Umbilical cord (tissue), 1 donor: ENCODE measurements at regions not wholly inside any gene's neighbourhood (a gene's known extent, or its start where the extent isn't known, plus 50 kb on each side); places are given as distances from the start of the nearest gene placed in this dataset.
A peak's percentile ranks its signal among the peaks of the same experiment; 100 is the strongest.
"Not testable (repeated sequence)": the region's sequence is repeated elsewhere in the genome, so short reads cannot be mapped to it uniquely, and the experiment has no call there.

ENCODE experiments used
- DNase-seq: peaks from one replicate; pipeline ENCODE4 v3.0.0-alpha.2; 2015; ENCODE audit warnings: low spot score

- DNase-seq: no peak
These were observed 243.5 kb upstream of the SDK2 start for GRCh38 chr17:73887739-73888138.

DNA sequence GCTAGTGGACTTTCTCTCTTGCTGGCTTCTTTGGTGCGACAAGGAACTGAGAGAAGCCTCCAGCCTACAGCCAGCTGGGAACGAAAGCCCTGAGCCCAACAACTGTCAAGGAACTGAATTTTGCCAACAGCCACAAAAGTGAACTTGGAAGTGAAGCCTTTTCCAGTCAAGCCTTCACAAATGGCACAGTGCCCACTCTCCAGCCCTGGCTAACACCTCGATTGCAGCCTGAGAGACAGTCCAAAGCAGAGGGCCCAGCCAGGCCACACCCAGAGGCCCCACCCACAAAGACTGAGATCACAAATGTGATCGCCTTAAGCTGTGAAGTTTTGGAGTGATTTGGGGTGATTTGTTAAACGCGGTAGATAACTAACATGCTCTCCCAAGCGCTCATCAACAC is 244.6 kb upstream of the SDK2 start:
- DNase-seq: peak; percentile 2

- DNase-seq: no peak
These were observed 245.2 kb upstream of the SDK2 start for GRCh38 chr17:73889439-73889838.

- DNase-seq: no peak
These were observed 246.7 kb upstream of the SDK2 start for GRCh38 chr17:73890831-73891405.

DNA sequence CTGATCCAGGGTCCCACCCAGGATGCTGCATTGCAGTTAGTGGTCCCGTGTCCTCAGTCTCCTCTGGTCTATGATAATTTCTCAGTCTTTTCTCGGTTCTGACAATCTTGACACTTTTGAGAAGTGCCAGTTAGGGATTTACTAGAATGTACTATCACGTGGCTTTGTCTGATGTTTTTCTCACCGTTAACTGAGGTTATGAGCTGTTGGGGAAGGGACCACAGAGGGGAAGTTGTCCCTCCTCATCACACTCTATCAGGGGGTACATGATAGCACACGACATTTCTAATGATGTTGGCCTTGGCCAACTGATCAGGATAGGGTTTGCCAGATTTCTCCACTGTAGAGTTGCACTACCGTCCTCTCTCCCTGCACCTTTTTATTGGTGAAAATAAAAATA is 250.9 kb upstream of the SDK2 start:
- DNase-seq: no peak

GRCh38 chr17:73896966-73897365 is 252.7 kb upstream of the SDK2 start:
- DNase-seq: no peak

DNA sequence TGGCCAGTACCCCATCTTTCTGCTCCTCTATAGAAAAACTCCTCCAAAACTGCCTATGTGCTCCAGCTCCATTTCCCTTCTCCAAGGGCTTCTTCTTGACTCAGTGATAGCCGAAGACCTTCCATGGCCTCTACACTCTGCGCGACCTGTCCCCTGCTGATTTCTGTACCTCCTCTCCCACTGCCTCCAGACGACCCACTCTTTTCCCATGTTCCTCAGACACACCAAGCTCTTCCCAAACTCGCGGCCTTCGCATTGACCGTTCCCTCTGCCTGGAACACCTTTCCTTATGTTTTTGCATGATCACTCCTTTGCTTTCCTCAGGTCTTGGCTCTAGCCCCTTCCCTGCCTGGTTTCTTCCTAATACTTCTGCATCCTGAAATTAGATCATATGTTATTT is 255.6 kb upstream of the SDK2 start:
- DNase-seq: no peak

DNA sequence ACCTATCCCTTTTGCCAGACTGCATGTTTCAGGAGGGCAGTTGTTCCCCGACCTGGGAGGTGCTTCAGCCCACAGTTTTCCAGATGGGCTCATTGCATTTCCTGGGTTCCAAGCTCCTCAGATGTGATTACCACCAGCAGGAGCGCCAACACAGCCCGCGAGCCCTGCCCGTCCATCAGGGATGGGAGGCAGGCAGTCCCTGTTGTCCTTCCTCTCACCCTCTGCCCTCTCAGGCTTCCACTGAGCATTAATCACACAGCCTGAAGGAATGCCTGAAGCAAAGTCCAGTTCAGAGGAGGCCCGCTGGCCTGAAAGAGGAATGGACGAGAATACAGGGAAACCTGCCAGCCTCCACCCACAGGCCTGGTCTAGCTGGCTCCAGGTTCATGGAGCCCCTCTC is 256.3 kb upstream of the SDK2 start:
- DNase-seq: no peak

- DNase-seq: no peak
These were observed 257.0 kb upstream of the SDK2 start for GRCh38 chr17:73901249-73901648.

DNA sequence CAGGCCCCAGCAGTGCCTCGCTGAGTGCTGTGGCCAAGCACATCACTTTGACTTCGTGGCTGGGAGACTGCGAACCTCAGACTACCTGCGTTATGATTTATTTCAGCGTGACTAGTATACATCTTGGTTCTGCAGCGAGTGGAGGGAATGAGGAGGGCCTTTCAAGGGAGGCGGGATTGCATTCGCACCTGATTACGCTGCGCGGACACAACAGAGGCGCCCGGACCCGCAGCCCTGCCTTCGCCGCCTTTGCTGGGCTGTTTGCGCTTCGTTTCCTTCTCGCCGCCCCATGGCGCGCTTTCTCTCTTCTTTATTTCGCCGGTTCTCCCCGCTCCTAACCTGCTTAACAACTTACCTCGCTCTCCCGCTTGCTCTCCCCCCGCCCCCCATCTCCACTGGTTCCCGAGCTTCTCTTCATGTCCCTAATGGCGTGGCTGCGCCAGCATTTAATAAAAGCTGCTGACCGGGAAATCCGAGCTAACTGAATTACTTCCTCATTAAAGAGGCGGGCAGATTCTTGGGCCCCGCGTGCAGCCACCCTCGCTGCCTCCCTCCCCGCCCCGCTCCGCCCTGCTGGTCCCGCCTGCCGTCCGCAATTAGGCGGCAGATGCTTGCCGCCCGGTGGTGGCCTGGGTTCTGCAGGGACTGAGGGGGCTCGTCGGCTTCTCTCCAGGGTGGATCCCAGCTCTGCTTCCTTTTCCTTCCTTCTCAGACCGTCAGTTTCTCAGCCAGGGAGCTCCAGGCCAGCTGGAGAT is 257.6 kb upstream of the SDK2 start:
- peak; percentile 31 for DNase-seq

- peak; percentile 38 for DNase-seq
These were observed 258.4 kb upstream of the SDK2 start for GRCh38 chr17:73902416-73903181.

GRCh38 chr17:73906896-73907870 is 262.9 kb upstream of the SDK2 start:
- no peak for DNase-seq

GRCh38 chr17:73909186-73909585 is 264.9 kb upstream of the SDK2 start:
- DNase-seq: no peak

DNA sequence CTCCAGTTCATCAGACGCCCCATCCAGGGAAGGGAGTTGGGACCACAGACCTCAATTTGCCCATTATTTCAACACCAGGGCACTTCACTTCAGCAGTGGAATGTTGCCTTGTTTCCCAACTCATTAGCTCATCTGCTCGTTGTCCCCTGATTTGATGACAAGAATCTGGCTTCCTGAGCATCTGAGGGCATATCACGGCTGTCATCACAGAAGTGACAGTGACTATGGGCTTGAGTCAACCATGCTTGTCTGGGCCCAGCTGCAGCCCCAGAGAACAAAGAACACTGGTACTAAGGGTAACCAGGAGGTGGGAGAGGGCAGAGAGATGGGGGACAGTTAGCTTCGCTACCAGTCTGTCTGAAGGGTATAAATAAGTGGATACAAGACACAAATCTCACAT is 266.0 kb upstream of the SDK2 start:
- no peak for DNase-seq

DNA sequence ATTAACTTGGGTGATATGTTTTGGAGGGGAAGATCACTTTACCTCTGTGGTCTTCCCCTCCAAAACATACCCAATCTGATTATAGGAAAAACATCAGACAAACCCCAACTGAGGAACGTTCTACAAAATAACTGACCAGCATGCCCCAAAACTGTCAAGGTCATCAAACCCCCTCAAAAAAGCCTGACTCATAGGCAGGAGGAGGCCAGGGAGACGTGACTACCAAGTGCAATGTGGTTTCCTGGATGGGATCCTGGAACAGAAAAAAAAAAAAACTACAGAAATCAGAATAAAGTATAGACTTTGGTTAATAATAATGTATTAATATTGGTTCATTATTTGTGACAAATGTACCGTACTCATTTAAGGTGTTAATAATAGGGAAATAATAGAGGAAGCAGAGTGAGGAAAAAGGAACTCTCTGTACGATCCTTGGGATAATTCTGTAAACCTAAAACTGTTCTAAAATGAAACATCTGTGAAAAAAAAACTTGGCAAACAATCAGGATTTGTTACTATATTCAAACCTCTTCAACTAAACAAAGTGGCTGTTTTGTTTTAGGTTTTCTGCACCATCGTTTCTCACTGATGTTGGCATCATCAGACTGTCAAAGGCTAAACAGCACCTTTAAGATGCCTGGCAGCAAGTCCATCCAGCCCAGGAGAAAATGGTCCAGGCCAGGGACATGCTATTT is 266.7 kb upstream of the SDK2 start:
- no peak for DNase-seq

DNA sequence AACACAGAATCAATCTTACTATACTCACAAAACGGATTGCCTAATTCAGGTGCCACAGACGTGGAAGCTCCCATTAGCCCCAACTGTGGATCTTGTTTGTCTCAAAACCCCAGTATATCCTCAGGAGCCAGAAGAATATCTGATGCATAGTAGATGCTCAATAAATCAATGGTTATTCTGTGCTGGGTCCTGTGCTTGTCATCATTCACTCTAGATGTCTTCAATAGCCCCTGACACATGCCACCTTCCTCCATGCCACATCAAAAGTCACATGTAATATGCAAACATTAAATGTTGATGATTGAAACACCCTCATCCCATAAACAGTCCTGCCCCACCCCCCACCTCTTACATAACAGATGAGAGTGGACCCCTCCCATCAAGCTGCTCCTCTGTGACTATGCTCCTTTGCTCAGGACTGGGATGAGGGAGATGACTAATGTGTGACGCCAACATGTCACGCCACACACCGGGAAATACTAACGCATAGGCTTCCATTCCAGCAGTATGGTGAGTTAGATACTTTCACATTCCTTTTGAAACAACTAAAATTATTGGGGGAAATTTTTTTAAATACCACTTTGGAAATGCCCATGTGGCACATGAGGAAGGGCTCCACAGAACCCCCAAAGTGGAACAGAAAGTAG is 267.6 kb upstream of the SDK2 start:
- no peak for DNase-seq

DNA sequence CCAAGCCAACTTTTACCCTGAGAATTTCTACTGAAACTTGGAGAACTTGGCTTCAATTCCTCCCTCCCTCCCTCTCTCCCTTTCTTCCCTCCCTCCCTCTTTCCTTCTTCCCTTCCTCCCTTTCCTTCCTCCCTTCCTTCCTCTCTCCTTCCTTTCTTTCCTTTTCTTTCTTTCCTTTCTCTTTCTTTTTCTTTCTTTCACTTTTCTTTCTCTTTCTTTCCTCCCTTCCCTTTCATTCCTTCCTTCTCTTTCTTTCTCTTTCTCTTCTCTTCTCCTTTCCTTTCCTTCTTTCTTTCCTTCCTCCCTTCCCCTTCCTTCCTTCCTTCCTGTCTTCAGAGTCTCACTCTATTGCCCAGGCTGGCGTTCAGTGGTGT is 268.1 kb upstream of the SDK2 start:
- no peak for DNase-seq

- no peak for DNase-seq
These were observed 270.5 kb upstream of the SDK2 start for GRCh38 chr17:73914536-73915274.

DNA sequence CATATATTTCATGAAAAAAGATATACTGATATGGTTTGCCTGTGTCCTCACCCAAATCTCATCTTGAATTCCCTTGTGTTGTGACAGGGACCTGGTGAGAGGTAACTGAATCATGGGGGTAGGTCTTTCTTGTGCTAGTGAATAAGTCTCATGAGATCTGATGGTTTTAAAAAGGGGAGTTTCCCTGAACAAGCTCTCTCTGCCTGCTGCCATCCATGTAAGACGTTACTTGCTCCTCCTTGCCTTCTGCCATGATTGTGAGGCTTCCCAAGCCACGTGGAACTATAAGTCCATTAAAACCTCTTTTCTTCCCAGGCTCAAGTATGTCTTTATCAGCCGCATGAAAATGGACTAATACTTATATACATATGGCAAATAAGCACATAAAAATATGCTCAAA is 274.8 kb upstream of the SDK2 start:
- DNase-seq: not testable (repeated sequence)

DNA sequence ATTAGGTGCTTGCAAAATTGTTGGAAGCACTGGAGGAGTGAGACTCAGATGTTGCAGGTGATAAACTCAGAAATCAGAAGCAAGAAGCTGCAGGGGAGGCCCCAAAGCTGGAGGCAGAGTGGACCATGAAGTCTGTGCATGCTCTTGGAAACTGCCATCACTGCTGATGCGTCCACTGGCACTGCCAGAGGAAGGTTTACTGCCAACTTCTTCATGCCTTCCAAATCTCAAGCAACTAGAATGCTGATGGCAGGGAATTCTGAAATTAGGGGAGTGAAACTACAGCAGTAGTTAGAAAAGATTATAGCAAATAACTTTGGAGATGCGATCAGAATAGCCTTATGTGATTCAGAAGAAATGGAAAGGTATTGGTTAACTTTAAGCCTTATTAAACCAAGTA is 277.1 kb upstream of the SDK2 start:
- DNase-seq: no peak
